ENCODE measurements at regions not wholly inside any gene's neighbourhood (a gene's known extent, or its start where the extent isn't known, plus 50 kb on each side); places are given as distances from the start of the nearest gene placed in this dataset.
"Not testable (repeated sequence)": the region's sequence is repeated elsewhere in the genome, so short reads cannot be mapped to it uniquely, and the experiment has no call there.

DNA sequence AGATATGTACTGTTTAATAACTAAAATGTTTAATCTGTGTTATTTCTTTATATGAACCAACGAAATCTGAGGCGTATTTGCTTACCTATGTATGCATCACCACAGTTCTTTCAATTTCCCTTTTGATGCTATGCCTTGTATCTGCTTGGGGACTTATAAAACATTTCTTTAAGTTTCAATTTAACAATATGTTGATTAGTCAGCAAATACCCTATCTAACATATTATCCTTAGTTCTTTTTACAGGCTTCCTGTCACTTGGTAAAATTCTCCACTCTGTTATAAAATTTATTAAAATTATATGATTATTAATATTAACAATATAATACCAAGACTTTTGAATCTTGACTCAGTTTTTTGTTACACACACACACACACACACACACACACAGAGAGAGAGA, 174.3 kb downstream of the CPS1 start:
- DNase-seq (ENCODE audit: low spot score): no peak

GRCh38 chr2:210746826-210747225, 190.4 kb downstream of the CPS1 start:
- DNase-seq (ENCODE audit: low spot score): not testable (repeated sequence)

DNA sequence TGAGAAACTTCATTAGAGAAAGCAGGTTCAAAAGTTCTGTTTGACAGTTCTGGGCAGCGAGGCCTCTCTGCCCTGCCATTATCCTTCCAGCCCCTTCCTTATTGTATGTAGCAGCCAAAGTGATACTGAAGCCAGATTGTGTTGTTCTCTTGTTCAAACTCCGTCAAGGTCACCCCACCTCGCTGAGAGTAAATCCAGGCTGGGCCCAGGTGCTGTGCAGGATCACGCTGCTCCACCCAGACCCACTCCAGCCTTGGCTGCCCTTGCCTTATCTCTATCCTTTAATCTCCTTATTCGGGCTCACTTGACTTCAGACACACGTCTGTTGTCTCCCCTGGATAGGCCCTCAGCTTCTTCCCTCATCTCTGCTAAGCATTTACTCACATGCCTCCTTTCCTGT, 196.1 kb downstream of the CPS1 start:
- no peak for DNase-seq (ENCODE audit: low spot score)

- no peak for DNase-seq (ENCODE audit: low spot score)
These were observed 197.0 kb downstream of the CPS1 start for GRCh38 chr2:210753386-210753785.

DNA sequence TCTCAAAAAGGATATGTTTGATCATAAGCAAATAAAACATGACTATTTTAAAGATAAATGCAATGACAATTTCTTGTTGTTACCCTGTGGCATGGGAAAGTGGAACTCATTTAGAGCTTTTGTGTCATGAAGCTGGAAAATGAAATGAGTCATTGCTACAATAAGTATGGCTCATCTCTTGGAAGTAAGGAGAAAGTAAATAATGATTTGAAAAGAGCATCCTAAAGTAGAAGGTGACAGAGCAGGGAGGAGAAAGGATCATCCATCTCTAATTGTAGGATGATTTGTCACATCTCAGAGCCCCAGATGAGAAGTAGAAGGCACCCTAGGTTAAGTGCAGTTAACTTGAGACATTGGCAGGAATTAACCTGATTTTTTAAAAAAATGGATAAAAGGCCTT, 200.5 kb downstream of the CPS1 start:
- DNase-seq (ENCODE audit: low spot score): no peak

DNA sequence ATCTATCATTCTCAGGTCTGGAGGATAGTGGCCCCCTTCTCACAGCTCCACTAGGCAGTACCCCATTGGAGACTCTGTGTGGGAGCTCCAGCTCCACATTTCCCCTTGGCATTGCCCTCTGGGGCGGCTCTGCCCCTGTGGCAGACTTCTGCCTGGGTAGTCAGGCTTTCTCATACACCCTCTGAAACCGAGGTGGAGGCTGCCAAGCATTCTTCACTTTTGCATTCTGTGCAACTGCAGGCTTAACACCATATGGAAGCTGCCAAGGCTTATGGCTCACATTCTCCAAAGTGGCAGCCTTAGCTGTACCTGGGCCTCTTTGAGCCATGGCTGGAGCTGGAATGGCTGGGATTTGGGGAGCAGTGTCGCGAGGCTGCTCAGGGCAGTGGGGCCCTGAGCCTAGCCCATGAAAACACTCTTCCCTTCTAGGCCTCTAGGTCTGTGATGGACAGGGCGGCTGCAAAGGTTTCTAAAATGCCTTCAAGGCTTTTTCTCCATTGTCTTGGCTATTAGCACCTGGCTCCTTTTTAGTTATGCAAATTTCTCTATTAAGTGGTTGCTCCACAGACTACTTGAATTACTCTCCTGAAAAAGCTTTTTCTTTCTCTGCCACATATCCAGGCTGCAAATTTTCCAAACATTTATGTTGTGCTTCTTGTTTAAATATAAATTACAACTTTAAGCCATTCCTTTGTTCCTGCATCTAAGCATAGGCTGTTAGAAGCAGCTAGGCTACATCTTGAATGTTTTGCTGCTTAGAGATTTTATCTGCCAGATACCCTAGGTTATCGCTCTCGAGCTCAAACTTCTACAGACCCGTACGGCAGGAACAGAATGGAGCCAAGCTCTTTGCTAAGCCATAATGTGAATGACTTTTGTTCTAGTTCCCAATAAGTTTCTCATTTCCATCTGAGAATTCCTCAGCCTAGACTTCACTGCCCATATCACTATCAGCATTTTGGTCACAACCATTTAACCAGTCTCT, 206.5 kb downstream of the CPS1 start:
- DNase-seq (ENCODE audit: low spot score): no peak

GRCh38 chr2:210768329-210768910, 212.0 kb downstream of the CPS1 start:
- no peak for DNase-seq (ENCODE audit: low spot score)

DNA sequence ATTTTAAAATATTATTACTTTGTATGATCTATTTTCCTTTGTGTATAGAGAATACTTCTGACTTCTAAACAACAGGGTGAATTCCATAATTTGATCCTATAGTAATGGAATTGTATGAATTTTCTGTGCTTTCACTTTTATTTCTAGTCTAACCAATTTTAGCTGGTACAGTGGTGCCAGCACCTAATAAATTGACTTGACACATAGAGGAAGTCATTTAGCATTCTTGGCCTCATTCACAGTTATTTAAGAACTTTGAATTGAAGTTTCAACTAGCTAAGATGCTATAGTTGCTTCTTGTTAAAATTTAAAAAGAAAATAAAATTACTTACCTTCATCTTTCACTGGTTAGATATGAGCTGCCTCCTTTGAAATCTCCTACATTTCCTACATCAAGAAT, 220.4 kb downstream of the CPS1 start:
- DNase-seq (ENCODE audit: low spot score): no peak

- no peak for DNase-seq (ENCODE audit: low spot score)
These were observed 225.8 kb downstream of the CPS1 start for GRCh38 chr2:210782222-210782621.

DNA sequence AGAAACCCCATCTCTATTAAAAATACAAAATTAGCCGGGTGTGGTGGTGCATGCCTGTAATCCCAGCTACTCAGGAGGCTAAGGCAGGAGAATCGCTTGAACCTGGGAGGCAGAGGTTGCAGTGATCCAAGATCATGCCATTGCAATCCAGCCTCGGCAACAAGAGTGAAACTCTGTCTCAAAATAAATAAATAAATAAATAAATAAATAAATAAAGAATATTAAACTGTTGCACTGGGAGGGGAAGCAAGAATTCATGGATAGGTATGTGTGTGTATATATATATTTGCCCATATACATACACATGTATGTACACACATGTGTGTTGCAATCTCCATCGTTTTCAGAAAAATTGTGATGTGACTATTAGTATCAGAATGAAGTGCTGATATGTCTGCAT, 231.4 kb downstream of the CPS1 start:
- DNase-seq (ENCODE audit: low spot score): not testable (repeated sequence)

GRCh38 chr2:210792000-210792399, 235.6 kb downstream of the CPS1 start:
- peak; percentile 17 for DNase-seq (ENCODE audit: low spot score)

GRCh38 chr2:210795506-210795905, 239.1 kb downstream of the CPS1 start:
- peak; percentile 85 for DNase-seq (ENCODE audit: low spot score)

GRCh38 chr2:210798180-210798579, 241.8 kb downstream of the CPS1 start:
- no peak for DNase-seq (ENCODE audit: low spot score)

GRCh38 chr2:210814251-210815025, 258.0 kb downstream of the CPS1 start:
- DNase-seq (ENCODE audit: low spot score): no peak

GRCh38 chr2:210816769-210817168, 260.4 kb downstream of the CPS1 start:
- DNase-seq (ENCODE audit: low spot score): no peak

DNA sequence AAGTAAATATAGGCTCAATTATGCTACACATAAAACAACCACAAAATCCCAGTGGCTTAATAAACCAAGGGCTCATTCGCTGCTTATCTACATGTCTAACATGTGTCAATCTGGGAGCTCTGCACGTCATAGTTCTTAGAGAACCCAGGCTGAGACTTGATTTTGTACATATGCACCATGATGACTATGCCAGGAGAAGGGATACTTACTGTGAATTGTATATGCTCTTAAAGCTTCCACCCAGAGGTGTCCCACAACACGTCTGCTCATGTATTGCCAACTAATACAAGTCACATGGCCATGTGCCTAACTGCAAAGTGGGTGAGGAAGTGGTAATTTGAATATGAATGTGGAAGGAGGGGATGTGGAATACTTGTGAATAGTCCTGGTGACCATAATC, 262.1 kb downstream of the CPS1 start:
- no peak for DNase-seq (ENCODE audit: low spot score)

- no peak for DNase-seq (ENCODE audit: low spot score)
These were observed 277.0 kb downstream of the CPS1 start for GRCh38 chr2:210833403-210833802.

DNA sequence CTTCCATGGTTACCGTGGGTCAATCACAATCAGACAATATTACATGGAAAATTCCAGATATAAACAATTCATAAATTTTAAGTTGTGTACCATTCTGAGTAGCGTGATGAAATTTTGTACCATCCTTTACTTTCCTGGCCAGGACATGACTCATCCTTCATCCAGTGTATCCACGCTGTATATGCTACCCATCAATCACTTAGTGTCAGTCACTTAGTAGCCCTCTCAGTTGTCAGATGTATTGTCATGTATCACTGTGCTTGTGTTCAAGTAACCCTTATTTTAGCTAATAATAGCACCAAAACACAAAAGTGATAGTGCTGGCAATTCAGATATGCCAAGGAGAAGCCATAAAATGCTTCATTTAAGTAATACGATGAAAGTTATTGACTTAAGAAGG, 282.6 kb downstream of the CPS1 start:
- no peak for DNase-seq (ENCODE audit: low spot score)

DNA sequence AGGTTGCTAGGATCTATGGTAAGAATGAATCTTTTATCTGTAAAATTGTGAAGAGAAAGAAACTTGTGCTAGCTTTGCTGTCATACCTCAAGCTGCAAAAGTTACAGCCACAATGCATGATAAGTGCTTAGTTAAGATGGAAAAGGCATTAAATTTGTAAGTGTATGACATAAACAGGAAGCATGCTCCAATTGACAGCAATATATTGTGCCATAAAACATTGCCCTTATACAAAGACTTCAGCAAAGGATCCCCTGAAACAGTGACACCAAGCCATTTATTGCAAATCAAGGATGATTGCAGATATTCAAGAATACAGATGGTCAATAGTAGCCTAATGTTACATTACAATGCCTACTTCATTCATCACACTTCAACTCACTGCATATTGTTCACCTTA, 283.1 kb downstream of the CPS1 start:
- DNase-seq (ENCODE audit: low spot score): no peak

DNA sequence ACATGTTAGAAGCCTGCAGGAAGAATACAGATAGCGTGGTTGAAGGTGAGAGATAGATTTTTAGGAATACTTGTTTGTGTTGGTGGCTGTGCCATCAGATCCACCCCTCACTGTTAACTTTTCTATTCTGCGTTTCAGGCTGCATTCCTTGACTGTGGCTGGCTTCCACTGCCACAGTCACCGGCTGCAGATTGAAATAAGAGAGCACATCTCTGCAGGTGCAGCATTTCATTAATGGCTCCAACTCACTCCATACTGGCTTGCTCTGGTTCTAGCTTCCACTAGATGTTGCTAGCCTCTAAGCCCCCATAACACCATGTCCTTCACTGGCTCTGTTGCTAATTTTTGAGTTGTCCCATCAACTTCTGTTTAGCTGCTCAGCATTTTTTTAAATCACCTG, 286.5 kb downstream of the CPS1 start:
- DNase-seq (ENCODE audit: low spot score): no peak

GRCh38 chr2:210844016-210844415, 287.6 kb downstream of the CPS1 start:
- no peak for DNase-seq (ENCODE audit: low spot score)

GRCh38 chr2:210859314-210859713, 302.9 kb downstream of the CPS1 start:
- DNase-seq (ENCODE audit: low spot score): no peak

DNA sequence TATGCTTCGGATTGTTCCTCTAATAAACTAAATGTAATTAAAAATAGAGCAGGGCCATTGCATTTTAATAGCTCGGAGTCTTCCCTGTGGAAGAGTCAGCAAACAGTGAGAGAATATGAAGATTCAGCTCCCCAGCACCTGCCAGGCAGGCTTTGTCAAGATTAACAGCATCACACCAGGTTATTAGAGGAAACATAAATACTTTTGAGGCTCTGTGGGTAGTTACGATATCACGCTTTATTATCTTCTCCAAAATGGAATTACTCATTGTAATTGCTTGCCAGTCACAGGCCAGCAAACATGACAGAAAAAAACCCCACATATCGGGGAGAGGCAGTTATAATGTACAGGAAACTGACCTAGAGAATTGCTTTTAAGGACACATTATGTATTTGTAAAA, 303.9 kb downstream of the CPS1 start:
- DNase-seq (ENCODE audit: low spot score): no peak
